Stomach (tissue), 8 donors: ENCODE measurements at regions not wholly inside any gene's neighbourhood (a gene's known extent, or its start where the extent isn't known, plus 50 kb on each side); places are given as distances from the start of the nearest gene placed in this dataset.

ENCODE experiments used
- DNase-seq, 2 donors: peaks; one replicate each; pipeline versions ENCODE4 v3.0.0 to v3.0.0-alpha.2; 2013 to 2019
- H3K27ac ChIP-seq, 5 donors: fragments of 200-600 bp in 4 of 5; sonication (generic) in 4 of 5; one replicate each; pipeline ENCODE4 v1.5.1; 2013 to 2019; ENCODE audit warnings: mild to moderate bottlenecking in 1 of 5, moderate library complexity in 1 of 5
- H3K27me3 ChIP-seq, 3 donors: fragments of 200-600 bp; sonication (generic); one replicate each; pipeline ENCODE4 v1.5.1; 2017 to 2019; ENCODE audit warnings: mixed run types in 1 of 3
- H3K36me3 ChIP-seq, 4 donors: fragments of 200-600 bp; sonication (generic); 1 replicate in 3 of 4; 2 replicates in 1 of 4; pipeline ENCODE4 v1.5.1; 2016 to 2019
- H3K4me1 ChIP-seq, 4 donors: fragments of 200-600 bp; sonication (generic); one replicate each; pipeline ENCODE4 v1.5.1; 2016 to 2019
- H3K4me3 ChIP-seq, 4 donors: fragments of 200-600 bp; sonication (generic) in 3 of 4; one replicate each; pipeline ENCODE4 v1.5.1; 2016 to 2019; ENCODE audit warnings: mild to moderate bottlenecking in 1 of 4
- H3K9me3 ChIP-seq, 4 donors: fragments of 200-600 bp; sonication (generic); one replicate each; pipeline ENCODE4 v1.5.1; 2016 to 2019
- EP300 ChIP-seq: sonication (generic); formaldehyde crosslinking; IDR thresholded peaks from one replicate; pipeline ENCODE4 v1.6.1; 2017; ENCODE audit warnings: antibody characterized with exemption
- POLR2A ChIP-seq, 4 donors: fragments of 450-650 bp; IDR thresholded peaks; one replicate each; pipeline ENCODE4 v1.6.1; 2016; ENCODE audit warnings: antibody characterized with exemption in 4 of 4, control low read depth in 2 of 4, mild to moderate bottlenecking in 1 of 4, moderate library complexity in 1 of 4
- POLR2AphosphoS5 ChIP-seq, 3 donors: sonication (generic); formaldehyde crosslinking; IDR thresholded peaks; one replicate each; pipeline ENCODE4 v1.6.1; 2016; ENCODE audit warnings: antibody characterized with exemption in 3 of 3
- WGBS, 5 donors: extraction: QIAGEN DNeasy Blood & Tissue Kit in 3 of 5; methylation state at CpG; one replicate each; pipeline versions ENCODE4 v1.1.5 to v1.1.7; 2013 to 2018; 5-methylcytosine and 5-hydroxymethylcytosine counted together
- intact Hi-C: fragments of 100-400 bp; cut with DNase I; formaldehyde crosslinking; loops from one replicate; pipeline ENCODE4 v1.15.1; 2023; ENCODE audit warnings: low total_unique reads
- TF ChIP-seq, protein P1 (sequence below), 7 experiments: fragments of 450-650 bp in 4 of 7; fragments of 200-600 bp in 3 of 7; sonication (generic) in 3 of 7; IDR thresholded peaks; one replicate each; pipeline ENCODE4 v1.5.1; 2016 to 2019; ENCODE audit warnings: antibody characterized with exemption in 7 of 7, control low read depth in 2 of 7, mild to moderate bottlenecking in 1 of 7
- donor health status: healthy with polysubstance abuse.
- donor health status: Bipolar disorder and iron deficiency.
- donor health status: healthy.

DNA sequence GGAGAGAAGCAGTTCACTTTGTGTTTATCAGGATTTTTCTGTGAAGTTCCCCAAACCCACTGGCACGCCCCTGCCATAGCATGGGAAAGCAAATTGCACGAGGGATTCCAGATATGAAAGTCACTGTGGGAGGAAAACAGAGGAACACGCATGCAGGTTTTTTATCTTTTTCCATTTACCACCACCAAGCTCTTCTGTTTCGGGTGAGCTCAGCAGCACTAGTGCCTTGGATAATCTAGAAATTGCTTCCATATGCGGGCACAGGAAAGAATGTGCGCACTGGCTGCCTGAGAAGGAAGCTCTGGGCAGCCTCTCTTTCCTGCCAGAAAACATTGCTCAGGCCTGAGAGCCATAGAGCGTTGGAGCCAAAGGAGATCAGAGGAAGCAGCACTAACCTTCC is 65.9 kb upstream of the WIPF1 start:
- no peaks in the 10 kb centered on the region for H3K27me3 ChIP-seq
- peaks cover 0 to 57% (median 21%) of the 10 kb centered on the region in 4 donors for H3K4me1 ChIP-seq
- intact Hi-C loops = no loop called here
- peak in 1 of 2 donors; percentile 49 for DNase-seq
- 55 to 84% (median 69%) methylated on average over 7 of the region's 7 CpGs for WGBS, 5 donors
- TF ChIP-seq POLR2A (IDR thresholded peaks at IDR 0.05) (no peak), EP300 (no peak), POLR2AphosphoS5 (IDR thresholded peaks at IDR 0.05) (no peak)
- TF ChIP-seq, protein P1, sequence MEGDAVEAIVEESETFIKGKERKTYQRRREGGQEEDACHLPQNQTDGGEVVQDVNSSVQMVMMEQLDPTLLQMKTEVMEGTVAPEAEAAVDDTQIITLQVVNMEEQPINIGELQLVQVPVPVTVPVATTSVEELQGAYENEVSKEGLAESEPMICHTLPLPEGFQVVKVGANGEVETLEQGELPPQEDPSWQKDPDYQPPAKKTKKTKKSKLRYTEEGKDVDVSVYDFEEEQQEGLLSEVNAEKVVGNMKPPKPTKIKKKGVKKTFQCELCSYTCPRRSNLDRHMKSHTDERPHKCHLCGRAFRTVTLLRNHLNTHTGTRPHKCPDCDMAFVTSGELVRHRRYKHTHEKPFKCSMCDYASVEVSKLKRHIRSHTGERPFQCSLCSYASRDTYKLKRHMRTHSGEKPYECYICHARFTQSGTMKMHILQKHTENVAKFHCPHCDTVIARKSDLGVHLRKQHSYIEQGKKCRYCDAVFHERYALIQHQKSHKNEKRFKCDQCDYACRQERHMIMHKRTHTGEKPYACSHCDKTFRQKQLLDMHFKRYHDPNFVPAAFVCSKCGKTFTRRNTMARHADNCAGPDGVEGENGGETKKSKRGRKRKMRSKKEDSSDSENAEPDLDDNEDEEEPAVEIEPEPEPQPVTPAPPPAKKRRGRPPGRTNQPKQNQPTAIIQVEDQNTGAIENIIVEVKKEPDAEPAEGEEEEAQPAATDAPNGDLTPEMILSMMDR (IDR thresholded peaks at IDR 0.05) = no peak
- no peaks in the 10 kb centered on the region for H3K36me3 ChIP-seq
- peak overlapping the region in 4 of 5 donors; percentile 29 to 72 (median 50) for H3K27ac ChIP-seq
- no peak overlapping the region for H3K4me3 ChIP-seq
- H3K9me3 ChIP-seq = no peaks in the 10 kb centered on the region

DNA sequence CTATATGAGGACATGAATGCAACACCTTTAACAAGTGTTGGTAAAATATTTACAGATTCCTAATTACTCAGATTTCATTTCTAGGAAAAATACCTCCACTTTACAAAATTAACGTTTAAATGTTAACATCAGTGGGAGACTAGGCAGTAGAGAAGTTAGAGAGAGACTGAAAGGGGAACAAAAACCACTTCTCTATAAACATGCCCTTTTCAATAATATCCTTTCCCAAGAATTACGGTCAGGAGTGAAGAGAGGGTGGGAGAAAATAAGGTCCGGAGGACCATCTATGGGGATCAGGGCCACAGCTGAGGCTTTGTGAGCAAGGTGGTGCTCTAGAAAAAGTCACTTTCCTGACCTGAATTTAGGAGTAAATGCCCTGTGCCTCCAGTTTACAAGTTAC is 65.3 kb upstream of the WIPF1 start:
- no peak for DNase-seq
- TF ChIP-seq POLR2AphosphoS5 (IDR thresholded peaks at IDR 0.05) (no peak), EP300 (no peak)
- Histone ChIP-seq H3K27ac (peak overlapping the region in 3 of 5 donors; percentile 36 to 72 (median 60)), H3K36me3 (no peaks in the 10 kb centered on the region), H3K4me1 (peaks cover 0 to 53% (median 20%) of the 10 kb centered on the region in 4 donors), H3K4me3 (no peak overlapping the region), H3K27me3 (no peaks in the 10 kb centered on the region), H3K9me3 (no peaks in the 10 kb centered on the region)
- intact Hi-C loops = no loop called here
- WGBS, 5 donors = 66 to 75% (median 70%) methylated on average over 3 of the region's 3 CpGs

DNA sequence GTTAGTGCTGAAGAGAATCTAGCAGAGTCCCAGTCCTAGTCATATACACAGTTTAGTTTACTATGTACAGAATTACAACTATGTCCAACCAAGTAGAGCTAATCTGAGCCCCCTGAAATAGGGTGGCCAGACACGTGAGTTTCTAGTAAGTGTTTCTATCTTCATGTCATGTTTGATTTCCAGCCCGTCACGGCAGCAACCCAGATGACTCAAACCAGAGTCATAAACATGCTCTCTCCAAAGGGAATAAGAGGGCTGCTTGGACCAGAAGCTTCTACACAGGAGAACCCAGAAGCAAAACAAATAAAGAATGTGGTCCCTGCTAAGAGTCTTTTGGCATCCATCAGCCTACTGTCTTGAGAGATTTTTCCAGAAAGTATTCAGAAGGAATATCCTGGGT is 64.9 kb upstream of the WIPF1 start:
- peak overlapping the region in 3 of 5 donors; percentile 36 to 72 (median 60) for H3K27ac ChIP-seq
- no peak overlapping the region for H3K4me3 ChIP-seq
- peaks cover 0 to 49% (median 18%) of the 10 kb centered on the region in 4 donors for H3K4me1 ChIP-seq
- H3K9me3 ChIP-seq = no peaks in the 10 kb centered on the region
- no peaks in the 10 kb centered on the region for H3K36me3 ChIP-seq
- WGBS, 5 donors = 43 to 79% (median 74%) methylated on average over 3 of the region's 3 CpGs
- no peak for TF ChIP-seq POLR2AphosphoS5 (IDR thresholded peaks at IDR 0.05)
- TF ChIP-seq, protein P1 (IDR thresholded peaks at IDR 0.05) = no peak
- no peak for TF ChIP-seq EP300
- no peak for TF ChIP-seq POLR2A (IDR thresholded peaks at IDR 0.05)
- intact Hi-C loops = no loop called here
- no peaks in the 10 kb centered on the region for H3K27me3 ChIP-seq
- DNase-seq = no peak

DNA sequence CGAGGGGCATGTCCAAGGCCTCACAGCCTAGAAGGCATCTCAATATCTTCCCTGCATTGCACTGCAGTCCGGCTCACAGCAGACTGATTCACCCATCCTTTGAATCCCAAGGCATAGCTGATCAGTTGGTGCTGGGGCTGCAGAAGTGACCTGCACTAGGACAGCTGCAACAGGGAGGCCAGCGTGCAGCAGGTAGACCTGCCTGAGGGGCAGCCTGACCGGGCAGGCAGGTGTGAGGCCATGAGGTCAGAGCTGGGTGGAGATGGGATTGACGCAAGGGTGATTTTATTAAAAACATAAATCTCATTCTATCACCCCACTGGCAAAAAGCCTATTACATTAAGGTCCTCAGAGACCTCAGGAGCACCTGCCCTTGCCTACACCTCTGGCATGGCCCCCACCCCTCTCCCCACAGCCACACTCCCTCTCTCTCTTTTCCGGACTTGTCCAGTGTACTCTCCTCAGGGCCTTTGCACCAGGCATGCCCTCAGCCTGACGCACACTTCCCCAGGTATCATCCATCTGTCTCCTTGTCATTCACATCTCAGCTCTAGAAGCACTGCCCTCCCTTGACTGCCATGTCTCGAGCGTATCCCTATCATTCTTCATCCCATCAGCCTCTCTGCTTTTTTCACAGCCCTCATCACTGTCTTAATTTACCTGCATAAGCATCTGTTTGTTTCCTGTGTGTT is 63.5 kb upstream of the WIPF1 start:
- Histone ChIP-seq H3K36me3 (no peaks in the 10 kb centered on the region), H3K9me3 (peaks cover 0 to 5% (median under 1%) of the 10 kb centered on the region in 4 donors), H3K27ac (no peak overlapping the region), H3K4me3 (no peak overlapping the region), H3K27me3 (no peaks in the 10 kb centered on the region), H3K4me1 (peaks cover 0 to 36% (median 15%) of the 10 kb centered on the region in 4 donors)
- intact Hi-C loops = no loop called here
- TF ChIP-seq POLR2A (IDR thresholded peaks at IDR 0.05) = no peak
- TF ChIP-seq POLR2AphosphoS5 (IDR thresholded peaks at IDR 0.05) = no peak
- TF ChIP-seq, protein P1 (IDR thresholded peaks at IDR 0.05) = no peak
- no peak for TF ChIP-seq EP300
- DNase-seq = no peak
- WGBS, 5 donors = 88 to 91% (median 89%) methylated on average over 9 of the region's 9 CpGs
